HG02798 (cell line): ENCODE measurements at regions not wholly inside any gene's neighbourhood (a gene's known extent, or its start where the extent isn't known, plus 50 kb on each side); places are given as distances from the start of the nearest gene placed in this dataset.

Experiments used
- ATAC-seq: cut with Tn5 transposase; IDR thresholded peaks from one replicate; pipeline ENCODE4 v1.9.1; 2021; ENCODE audit warnings: mild to moderate bottlenecking; ENCODE audit not compliant: unreplicated experiment, poor library complexity

- ATAC-seq = no peak
Measured at GRCh38 chr18:37617623-37618022, 52.0 kb upstream of the CELF4 start.
